Mesendoderm (in vitro differentiated cells): ENCODE measurements at regions not wholly inside any gene's neighbourhood (a gene's known extent, or its start where the extent isn't known, plus 50 kb on each side); places are given as distances from the start of the nearest gene placed in this dataset.
"Not testable (repeated sequence)": the region's sequence is repeated elsewhere in the genome, so short reads cannot be mapped to it uniquely, and the experiment has no call there.

Source experiments
- DNase-seq: peaks from one replicate; pipeline ENCODE4 v3.0.0; 2013
- H2AK5ac ChIP-seq: 2 replicates; pipeline ENCODE4 v1.6.1; 2013; ENCODE audit warnings: low read length, inconsistent platforms
- H2BK120ac ChIP-seq: 2 replicates; pipeline ENCODE4 v1.6.1; 2013; ENCODE audit warnings: low read depth, mild to moderate bottlenecking, low read length, moderate library complexity, mixed read lengths
- H2BK15ac ChIP-seq: replicated peaks from 2 replicates; pipeline ENCODE4 v1.6.1; 2013; ENCODE audit warnings: low read depth, mild to moderate bottlenecking, moderate library complexity
- H2BK5ac ChIP-seq: 2 replicates; pipeline ENCODE4 v1.6.1; 2013; ENCODE audit warnings: low read length, inconsistent platforms
- H3K18ac ChIP-seq: 2 replicates; pipeline ENCODE4 v1.6.1; 2013; ENCODE audit warnings: mild to moderate bottlenecking, low read length, mixed read lengths
- H3K23ac ChIP-seq: one replicate; pipeline ENCODE4 v1.6.1; 2013; ENCODE audit warnings: low read length
- H3K27ac ChIP-seq: 2 replicates; pipeline ENCODE4 v1.5.1; 2013; ENCODE audit warnings: low read depth, mild to moderate bottlenecking, inconsistent platforms, low read length, moderate library complexity
- H3K27me3 ChIP-seq: 2 replicates; pipeline ENCODE4 v1.6.1; 2013; ENCODE audit warnings: low read length, control low read depth, mild to moderate bottlenecking, inconsistent platforms; ENCODE audit not compliant: insufficient read depth, poor library complexity
- H3K36me3 ChIP-seq: 2 replicates; pipeline ENCODE4 v1.6.1; 2013; ENCODE audit warnings: low read length, inconsistent platforms; ENCODE audit not compliant: control insufficient read depth, insufficient read depth
- H3K4ac ChIP-seq: one replicate; pipeline ENCODE4 v1.6.1; 2013; ENCODE audit warnings: low read depth, mild to moderate bottlenecking, low read length, moderate library complexity
- H3K4me1 ChIP-seq: 2 replicates; pipeline ENCODE4 v1.6.1; 2013; ENCODE audit warnings: low read depth, low read length, inconsistent platforms; ENCODE audit not compliant: control insufficient read depth
- H3K4me2 ChIP-seq: 2 replicates; pipeline ENCODE4 v1.6.1; 2013; ENCODE audit warnings: low read length
- H3K4me3 ChIP-seq: 2 replicates; pipeline ENCODE4 v1.5.1; 2013; ENCODE audit warnings: mild to moderate bottlenecking, low read length
- H3K56ac ChIP-seq: one replicate; pipeline ENCODE4 v1.6.1; 2013; ENCODE audit warnings: low read length
- H3K79me1 ChIP-seq: 2 replicates; pipeline ENCODE4 v1.6.1; 2013; ENCODE audit warnings: low read length, inconsistent platforms
- H3K79me2 ChIP-seq: 2 replicates; pipeline ENCODE4 v1.6.1; 2013; ENCODE audit warnings: mild to moderate bottlenecking, low read length; ENCODE audit not compliant: control insufficient read depth, insufficient read depth
- H3K9ac ChIP-seq: 2 replicates; pipeline ENCODE4 v1.6.1; 2013; ENCODE audit warnings: low read length, inconsistent platforms
- H4K5ac ChIP-seq: one replicate; pipeline ENCODE4 v1.6.1; 2013; ENCODE audit warnings: low read length
- H4K8ac ChIP-seq: one replicate; pipeline ENCODE4 v1.6.1; 2013; ENCODE audit warnings: low read depth, mild to moderate bottlenecking, control low read depth, low read length, moderate library complexity
- WGBS: extraction: QIAGEN DNeasy Blood & Tissue Kit; methylation state at CpG from one replicate; pipeline ENCODE4 v1.1.7; 2013; ENCODE audit warnings: low lambda C conversion rate, missing lambda C conversion rate; ENCODE audit not compliant: insufficient coverage; ENCODE audit errors: extremely low coverage; 5-methylcytosine and 5-hydroxymethylcytosine counted together

GRCh38 chr1:83442412-83442811 is 556.5 kb downstream of the TTLL7 start:
- not testable (repeated sequence) for H3K36me3 ChIP-seq, H3K27me3 ChIP-seq, H2BK120ac ChIP-seq, H3K4me3 ChIP-seq, H4K5ac ChIP-seq, H3K18ac ChIP-seq, H3K9ac ChIP-seq, H2AK5ac ChIP-seq, H3K56ac ChIP-seq, H3K79me2 ChIP-seq, H3K4ac ChIP-seq, H3K4me2 ChIP-seq, H2BK5ac ChIP-seq, H3K79me1 ChIP-seq, DNase-seq, H4K8ac ChIP-seq, H3K4me1 ChIP-seq, H2BK15ac ChIP-seq, H3K23ac ChIP-seq, H3K27ac ChIP-seq
- no CpG with 5 or more reads among the region's 3 CpGs for WGBS

GRCh38 chr1:83440586-83440985 is 558.3 kb downstream of the TTLL7 start:
- DNase-seq, H3K56ac ChIP-seq, H3K4me1 ChIP-seq, H2BK15ac ChIP-seq, H2BK5ac ChIP-seq, H4K5ac ChIP-seq, H4K8ac ChIP-seq, H3K79me2 ChIP-seq, H2AK5ac ChIP-seq, H3K27me3 ChIP-seq, H3K79me1 ChIP-seq, H3K27ac ChIP-seq, H3K36me3 ChIP-seq, H3K18ac ChIP-seq, H2BK120ac ChIP-seq, H3K4me3 ChIP-seq, H3K23ac ChIP-seq, H3K4ac ChIP-seq, H3K4me2 ChIP-seq, H3K9ac ChIP-seq: not testable (repeated sequence)
- WGBS = no CpG with 5 or more reads among the region's 3 CpGs

GRCh38 chr1:83440021-83440420 is 558.9 kb downstream of the TTLL7 start:
- not testable (repeated sequence) for H3K18ac ChIP-seq, H3K56ac ChIP-seq, H2BK15ac ChIP-seq, H2AK5ac ChIP-seq, H3K4ac ChIP-seq, H2BK120ac ChIP-seq, H3K4me3 ChIP-seq, H3K36me3 ChIP-seq, H3K27me3 ChIP-seq, H3K9ac ChIP-seq, H3K27ac ChIP-seq, H3K79me1 ChIP-seq, H4K5ac ChIP-seq, H2BK5ac ChIP-seq, H3K4me2 ChIP-seq, H3K4me1 ChIP-seq, DNase-seq, H3K79me2 ChIP-seq, H3K23ac ChIP-seq, H4K8ac ChIP-seq
- WGBS = no CpG with 5 or more reads among the region's 1 CpG

GRCh38 chr1:83438316-83438715 is 560.6 kb downstream of the TTLL7 start:
- not testable (repeated sequence) for H3K27ac ChIP-seq, H3K18ac ChIP-seq

GRCh38 chr1:83435336-83435735 is 563.6 kb downstream of the TTLL7 start:
- H3K18ac ChIP-seq, H3K36me3 ChIP-seq, H4K8ac ChIP-seq, H3K4me1 ChIP-seq, H2BK5ac ChIP-seq, H3K4me2 ChIP-seq, H2BK120ac ChIP-seq, H3K9ac ChIP-seq, H3K27me3 ChIP-seq, H3K79me1 ChIP-seq, H4K5ac ChIP-seq, H3K4me3 ChIP-seq, H3K27ac ChIP-seq, H3K56ac ChIP-seq, H3K79me2 ChIP-seq, H3K23ac ChIP-seq, H2BK15ac ChIP-seq, H3K4ac ChIP-seq, H2AK5ac ChIP-seq: not testable (repeated sequence)
- WGBS = no CpG with 5 or more reads among the region's 2 CpGs
- peak; percentile 46 for DNase-seq

More at GRCh38 chr1:83438316-83438715, 560.6 kb downstream of the TTLL7 start:
- not testable (repeated sequence) for H3K23ac ChIP-seq, H3K79me2 ChIP-seq, DNase-seq, H2BK5ac ChIP-seq, H3K4me3 ChIP-seq, H3K4me2 ChIP-seq, H4K8ac ChIP-seq, H2BK120ac ChIP-seq, H3K27me3 ChIP-seq, H2BK15ac ChIP-seq, H3K79me1 ChIP-seq, H2AK5ac ChIP-seq, H4K5ac ChIP-seq, H3K4me1 ChIP-seq, H3K56ac ChIP-seq, H3K36me3 ChIP-seq, H3K9ac ChIP-seq, H3K4ac ChIP-seq
- no CpG with 5 or more reads among the region's 1 CpG for WGBS

GRCh38 chr1:83427566-83427965 is 571.4 kb downstream of the TTLL7 start:
- not testable (repeated sequence) for H3K79me2 ChIP-seq, H3K9ac ChIP-seq, H3K18ac ChIP-seq, H4K8ac ChIP-seq, H2BK15ac ChIP-seq, H3K4me1 ChIP-seq, H4K5ac ChIP-seq, H2AK5ac ChIP-seq, DNase-seq, H3K4me3 ChIP-seq, H3K56ac ChIP-seq, H3K36me3 ChIP-seq, H3K79me1 ChIP-seq, H3K4me2 ChIP-seq, H2BK120ac ChIP-seq, H3K23ac ChIP-seq, H3K4ac ChIP-seq, H2BK5ac ChIP-seq, H3K27ac ChIP-seq, H3K27me3 ChIP-seq
- WGBS = no CpG with 5 or more reads among the region's 2 CpGs
